HL-60/S4 treated with phorbol 12-myristate 13-acetate at 8.2 ng/mL for 4 days and 3 days (cell line): ENCODE measurements at regions not wholly inside any gene's neighbourhood (a gene's known extent, or its start where the extent isn't known, plus 50 kb on each side); places are given as distances from the start of the nearest gene placed in this dataset.

Experiments
- in situ Hi-C: fragments of 300-500 bp; cut with MboI; formaldehyde crosslinking; loops from 2 replicates; pipeline ENCODE4 v1.15.0; 2022; ENCODE audit warnings: low sequenced_read_pairs

DNA sequence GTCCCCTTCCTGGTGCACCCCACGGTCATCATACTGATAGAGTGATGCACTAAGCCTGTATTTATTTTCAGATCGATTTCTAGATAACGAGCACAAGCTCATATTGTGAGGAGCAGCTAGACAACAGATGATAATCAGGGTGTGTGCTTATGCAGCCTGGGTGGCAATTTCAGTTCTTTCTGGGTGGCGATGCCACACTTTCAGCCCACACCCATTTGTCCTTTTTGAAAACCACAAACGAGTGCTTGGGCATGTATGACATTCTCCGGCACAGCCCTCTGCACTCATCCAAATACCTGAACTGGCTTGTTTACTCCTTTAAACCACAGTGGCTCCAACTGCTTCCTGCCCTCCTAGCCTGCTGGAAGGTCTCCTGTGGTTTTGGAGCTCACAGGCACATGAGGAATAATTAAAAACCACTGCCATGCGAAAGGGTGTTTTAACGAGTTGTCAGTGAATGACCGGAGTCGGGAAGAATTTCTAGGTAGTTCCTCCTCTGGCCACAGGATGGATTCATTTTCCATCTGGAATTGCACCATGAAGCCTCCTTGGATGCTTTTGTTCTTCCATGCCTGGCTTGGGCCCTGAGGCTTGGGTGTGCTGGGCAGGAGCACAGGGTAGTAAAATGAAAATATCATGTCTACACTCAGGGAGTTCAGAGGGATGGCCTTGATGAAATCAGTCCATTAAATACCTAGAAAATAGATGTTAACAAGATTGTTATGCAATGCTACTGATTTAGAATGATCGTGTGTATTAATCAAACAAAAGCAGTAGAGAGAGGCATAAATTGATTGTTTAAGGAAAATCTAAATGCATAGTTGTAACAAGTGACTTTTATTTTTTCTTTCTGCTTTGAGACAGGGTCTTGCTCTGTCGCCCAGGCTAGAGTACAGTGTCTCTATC is 52.4 kb upstream of the ITGB1 start:
- in situ Hi-C loops = no loop called here

DNA sequence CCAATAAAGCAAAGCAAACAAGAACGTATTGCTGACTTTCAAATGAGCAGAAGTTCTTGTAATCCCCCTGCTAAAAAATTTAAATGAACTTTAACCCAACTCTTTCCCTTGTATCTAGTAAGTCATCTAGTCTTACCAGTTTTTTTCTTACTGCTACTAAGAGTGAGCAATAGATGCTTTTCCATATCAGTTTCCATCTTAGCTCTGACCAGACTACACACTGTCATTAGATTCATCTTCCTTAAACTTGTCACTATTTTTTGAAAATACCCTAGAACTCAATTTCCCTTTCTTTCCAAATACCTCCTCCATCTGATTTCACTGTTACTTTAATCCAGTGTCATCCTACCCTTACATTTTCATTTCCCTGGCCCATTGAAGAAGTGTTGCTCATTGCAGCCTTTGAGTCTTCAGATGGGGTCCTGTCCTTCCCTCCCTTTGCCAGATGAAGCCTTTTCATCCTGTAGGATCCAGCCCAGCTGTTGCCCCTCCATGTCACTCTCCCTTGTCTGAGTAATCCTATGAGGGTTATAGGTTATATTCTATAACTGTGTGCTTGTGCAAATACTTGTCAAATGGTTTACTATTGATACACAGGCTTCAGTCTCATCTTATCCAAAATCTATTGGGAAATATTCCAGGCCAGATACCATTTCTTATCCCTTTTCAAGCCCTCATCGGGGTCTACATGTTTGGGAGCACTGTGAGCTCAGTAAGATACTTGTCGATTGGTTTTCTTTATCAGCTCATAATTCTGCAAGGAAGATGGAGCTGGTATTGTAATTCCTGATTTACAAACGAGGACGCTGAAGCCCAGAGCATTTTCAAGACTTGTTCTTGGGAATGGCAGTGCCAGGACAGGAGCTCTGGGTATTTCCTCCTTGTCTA is 51.5 kb upstream of the ITGB1 start:
- in situ Hi-C loops = loop anchor here (10.0 kb wide), 2 partner anchors 55 to 205 kb away; partner anchors contain the start of gene ITGB1

- in situ Hi-C loops = loop anchor here (10.0 kb wide), 2 partner anchors 54 to 204 kb away; partner anchors contain the start of gene ITGB1
Observed at GRCh38 chr10:33008499-33009243, 50.6 kb upstream of the ITGB1 start.

DNA sequence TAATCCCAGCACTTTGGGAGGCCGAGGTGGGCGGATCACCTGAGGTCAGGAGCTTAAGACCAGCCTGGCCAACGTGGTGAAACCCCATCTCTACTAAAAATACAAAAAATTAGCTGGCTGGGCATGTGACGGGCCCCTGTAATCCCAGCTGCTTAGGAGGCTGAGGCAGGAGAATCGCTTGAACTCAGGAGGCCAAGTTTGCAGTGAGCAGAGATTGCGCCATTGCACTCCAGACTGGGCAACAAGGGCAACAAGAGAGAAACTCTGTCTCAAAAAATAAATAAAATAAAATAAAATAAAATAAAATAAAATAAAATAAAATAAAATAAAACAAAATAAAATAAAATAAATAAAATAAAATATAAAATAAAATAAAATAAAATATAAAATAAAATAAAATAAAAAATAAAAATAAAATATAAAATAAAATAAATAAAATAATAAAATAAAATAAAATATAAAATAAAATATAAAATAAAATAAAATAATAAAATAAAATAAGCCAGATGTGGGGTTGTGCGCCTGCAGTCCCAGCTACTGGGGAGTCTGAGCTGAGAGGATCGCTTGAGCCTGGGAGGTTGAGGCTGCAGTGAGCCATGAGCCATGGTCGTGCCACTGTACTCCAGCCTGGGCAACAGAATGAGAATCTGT is 49.8 kb upstream of the ITGB1 start:
- in situ Hi-C loops = loop anchor here (10.0 kb wide), 2 partner anchors 53 to 203 kb away; partner anchors contain the start of gene ITGB1
